Pancreas (tissue), 10 donors: ENCODE measurements at regions not wholly inside any gene's neighbourhood (a gene's known extent, or its start where the extent isn't known, plus 50 kb on each side); places are given as distances from the start of the nearest gene placed in this dataset.
A peak's percentile ranks its signal among the peaks of the same experiment; 100 is the strongest.

Experiments used
- ATAC-seq, 4 donors: fragments of 200-7000 bp; cut with Tn5 transposase; one replicate each; pipeline versions ENCODE4 v1.8.0 to v1.9.1; 2020; ENCODE audit warnings: mild to moderate bottlenecking in 4 of 4, moderate library complexity in 4 of 4
- DNase-seq, 6 donors: peaks; one replicate each; pipeline ENCODE4 v3.0.0-alpha.2; 2020
- FAIRE-seq: peaks from 2 replicates; lab custom pipeline; 2012; peaks lifted over from hg19 to GRCh38; lab: Jason Lieb, UNC
- H3K27ac ChIP-seq, 4 donors: fragments of 200-600 bp; sonication (generic); 1 replicate in 3 of 4; 2 replicates in 1 of 4; pipeline versions ENCODE4 v1.5.0 to v1.8.0; 2020
- H3K27me3 ChIP-seq, 4 donors: fragments of 200-600 bp; one replicate each; pipeline ENCODE4 v1.8.0; 2021
- H3K36me3 ChIP-seq, 3 donors: fragments of 200-600 bp; sonication (generic) in 1 of 3; one replicate each; pipeline versions ENCODE4 v1.5.0 to v1.8.0; 2020 to 2021
- H3K4me1 ChIP-seq, 3 donors: fragments of 200-600 bp; one replicate each; pipeline ENCODE4 v1.8.0; 2021
- H3K4me3 ChIP-seq, 4 donors: fragments of 200-600 bp; sonication (generic) in 2 of 4; one replicate each; pipeline versions ENCODE4 v1.5.0 to v1.8.0; 2020 to 2021
- H3K9me3 ChIP-seq, 4 donors: fragments of 200-600 bp; one replicate each; pipeline ENCODE4 v1.8.0; 2021
- WGBS, 2 donors: extraction: QIAGEN DNeasy Blood & Tissue Kit; methylation state at CpG; one replicate each; pipeline ENCODE4 v1.1.7; 2013; 5-methylcytosine and 5-hydroxymethylcytosine counted together
- intact Hi-C, 3 donors: fragments of 100-400 bp; cut with DNase I; formaldehyde crosslinking; loops; one replicate each; pipeline versions ENCODE4 v1.11.1 to v1.14.2; 2022
- TF ChIP-seq, protein P1 (sequence below), 4 donors: fragments of 200-600 bp; sonication (generic) in 3 of 4; IDR thresholded peaks; one replicate each; pipeline versions ENCODE4 v1.5.0 to v1.8.0; 2021; ENCODE audit warnings: antibody characterized with exemption in 4 of 4
- donor health status: healthy with polysubstance abuse.
- donor health status: DM: no; HTN: no; CAD: no; lungs with moderate emphysema.
- donor health status: DM: no; HTN: no; CAD: no.
- donor health status: control.
- donor health status: control.
- donor health status: Bipolar disorder and iron deficiency.
- donor health status: DM: yes; HTN: yes; CAD: no.
- donor health status: DM: no; HTN: no; CAD: no.
- donor health status: DM: no; HTN: no; CAD: no.
- donor health status: DM: yes; HTN: yes; CAD: no.

DNA sequence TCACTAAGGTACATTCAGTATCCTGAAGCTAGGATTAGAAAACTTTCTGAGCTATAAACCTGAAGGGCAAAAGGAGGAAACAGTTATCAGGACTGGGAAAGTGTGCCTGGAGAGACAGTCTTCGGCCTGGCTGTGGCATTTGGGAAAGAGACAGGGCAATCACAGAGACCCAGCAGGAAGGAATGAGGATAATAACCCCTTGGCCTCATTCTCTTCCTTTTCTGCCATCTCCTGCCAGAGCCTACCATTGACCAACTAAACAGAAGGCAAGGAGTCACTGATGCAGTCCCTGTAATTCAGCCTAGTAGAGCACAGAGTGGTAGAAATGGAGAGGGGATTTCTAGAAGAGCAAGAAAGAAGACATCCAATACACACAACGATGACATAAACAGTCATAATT is 359.4 kb downstream of the HDGFL1 start:
- no peaks in the 10 kb centered on the region for H3K9me3 ChIP-seq
- H3K36me3 ChIP-seq: no peaks in the 10 kb centered on the region
- ATAC-seq: no peak
- H3K4me1 ChIP-seq: peaks cover 0 to 3% (median 0%) of the 10 kb centered on the region in 3 donors
- intact Hi-C loops: no loop called here
- peak overlapping the region in 1 of 4 donors; percentile 10 for H3K27ac ChIP-seq
- H3K27me3 ChIP-seq: no peaks in the 10 kb centered on the region
- TF ChIP-seq, protein P1, sequence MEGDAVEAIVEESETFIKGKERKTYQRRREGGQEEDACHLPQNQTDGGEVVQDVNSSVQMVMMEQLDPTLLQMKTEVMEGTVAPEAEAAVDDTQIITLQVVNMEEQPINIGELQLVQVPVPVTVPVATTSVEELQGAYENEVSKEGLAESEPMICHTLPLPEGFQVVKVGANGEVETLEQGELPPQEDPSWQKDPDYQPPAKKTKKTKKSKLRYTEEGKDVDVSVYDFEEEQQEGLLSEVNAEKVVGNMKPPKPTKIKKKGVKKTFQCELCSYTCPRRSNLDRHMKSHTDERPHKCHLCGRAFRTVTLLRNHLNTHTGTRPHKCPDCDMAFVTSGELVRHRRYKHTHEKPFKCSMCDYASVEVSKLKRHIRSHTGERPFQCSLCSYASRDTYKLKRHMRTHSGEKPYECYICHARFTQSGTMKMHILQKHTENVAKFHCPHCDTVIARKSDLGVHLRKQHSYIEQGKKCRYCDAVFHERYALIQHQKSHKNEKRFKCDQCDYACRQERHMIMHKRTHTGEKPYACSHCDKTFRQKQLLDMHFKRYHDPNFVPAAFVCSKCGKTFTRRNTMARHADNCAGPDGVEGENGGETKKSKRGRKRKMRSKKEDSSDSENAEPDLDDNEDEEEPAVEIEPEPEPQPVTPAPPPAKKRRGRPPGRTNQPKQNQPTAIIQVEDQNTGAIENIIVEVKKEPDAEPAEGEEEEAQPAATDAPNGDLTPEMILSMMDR (IDR thresholded peaks at IDR 0.05): no peak
- FAIRE-seq: no peak
- no peak for DNase-seq
- H3K4me3 ChIP-seq: no peak overlapping the region
- 52 to 70% methylated on average over 2 of the region's 2 CpGs for WGBS, 2 donors

DNA sequence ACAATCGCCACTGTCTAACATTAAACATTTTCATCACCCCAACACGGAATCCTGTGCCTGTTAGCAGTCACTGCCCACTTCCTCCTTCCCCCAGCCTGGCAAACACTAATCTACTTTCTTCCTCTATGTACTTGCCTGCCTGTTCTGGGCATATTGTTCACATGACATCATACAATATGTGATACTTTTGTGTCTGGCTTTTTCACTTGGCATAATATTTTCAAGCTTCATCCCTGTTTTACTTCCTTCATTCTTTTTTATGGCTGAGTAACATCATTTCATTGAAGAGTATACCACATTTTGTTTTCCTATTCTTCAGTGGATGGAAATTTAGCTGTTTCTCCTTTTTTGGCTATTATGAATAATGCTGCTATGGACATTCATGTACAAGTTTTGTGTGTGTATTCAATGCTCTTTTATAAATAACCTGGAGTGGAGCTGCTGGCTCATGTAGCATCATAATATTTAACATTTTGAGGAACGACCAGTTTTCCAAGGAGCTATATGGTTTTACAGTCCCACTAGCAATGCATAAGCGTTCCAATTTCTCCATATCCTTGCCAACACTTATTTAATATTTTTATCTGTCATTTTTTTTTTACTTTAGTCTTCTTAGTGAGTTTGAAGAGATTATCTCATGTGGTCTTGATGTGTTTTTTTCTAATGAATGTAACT is 360.1 kb downstream of the HDGFL1 start:
- FAIRE-seq: no peak
- no peak for DNase-seq
- Histone ChIP-seq H3K27me3 (no peaks in the 10 kb centered on the region), H3K4me1 (peaks cover 0 to 3% (median 0%) of the 10 kb centered on the region in 3 donors), H3K27ac (peak overlapping the region in 1 of 4 donors; percentile 10), H3K9me3 (no peaks in the 10 kb centered on the region), H3K36me3 (no peaks in the 10 kb centered on the region), H3K4me3 (no peak overlapping the region)
- TF ChIP-seq, protein P1 (IDR thresholded peaks at IDR 0.05): no peak
- WGBS, 2 donors: 41 to 62% methylated on average over 4 of the region's 4 CpGs
- intact Hi-C loops: no loop called here
- ATAC-seq: peak in 3 of 4 donors; percentile 39 to 70 (median 50)

DNA sequence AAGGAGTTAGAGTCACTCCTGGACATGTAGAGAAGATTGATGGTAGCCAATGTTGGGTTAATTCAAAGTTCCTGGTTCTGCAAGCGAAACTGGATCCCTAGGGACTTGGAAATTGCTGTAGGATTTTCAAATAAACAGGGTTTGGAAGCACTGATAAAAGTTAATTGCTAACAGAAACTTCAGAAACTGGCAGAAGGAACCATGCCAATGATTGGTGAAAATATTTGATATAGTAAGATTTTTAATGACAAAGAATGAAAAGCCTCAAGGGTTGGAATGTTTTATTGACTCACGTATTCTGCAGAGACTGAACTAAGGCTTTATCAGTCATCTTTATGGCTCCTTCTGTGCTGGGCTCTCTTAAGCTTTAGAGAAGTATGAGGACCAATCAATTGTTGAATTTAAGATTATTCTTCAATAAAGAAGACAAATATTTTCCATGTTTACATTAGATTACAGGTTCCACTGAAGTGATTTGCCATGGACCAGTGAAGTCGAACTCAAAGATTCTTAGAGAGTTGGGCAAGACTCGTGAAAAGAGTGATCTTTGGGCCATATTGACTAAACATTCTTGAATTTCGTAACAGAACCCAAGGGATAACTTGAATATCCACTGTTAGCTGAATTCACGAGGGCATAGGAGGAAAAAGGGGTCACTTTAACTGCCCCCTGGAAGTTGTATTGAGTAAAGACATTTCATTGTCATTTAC is 371.4 kb downstream of the HDGFL1 start:
- H3K27ac ChIP-seq: peak overlapping the region in 2 of 4 donors; percentile 10 to 24
- no peaks in the 10 kb centered on the region for H3K9me3 ChIP-seq
- ATAC-seq: peak in 3 of 4 donors; percentile 35 to 57 (median 48)
- no peak for FAIRE-seq
- no peaks in the 10 kb centered on the region for H3K36me3 ChIP-seq
- no peak overlapping the region for H3K4me3 ChIP-seq
- intact Hi-C loops: no loop called here
- no peaks in the 10 kb centered on the region for H3K27me3 ChIP-seq
- H3K4me1 ChIP-seq: peaks cover 0 to 5% (median 0%) of the 10 kb centered on the region in 3 donors
- TF ChIP-seq, protein P1 (IDR thresholded peaks at IDR 0.05): no peak
- no peak for DNase-seq
- WGBS, 2 donors: 37 to 38% methylated on average over 6 of the region's 6 CpGs

DNA sequence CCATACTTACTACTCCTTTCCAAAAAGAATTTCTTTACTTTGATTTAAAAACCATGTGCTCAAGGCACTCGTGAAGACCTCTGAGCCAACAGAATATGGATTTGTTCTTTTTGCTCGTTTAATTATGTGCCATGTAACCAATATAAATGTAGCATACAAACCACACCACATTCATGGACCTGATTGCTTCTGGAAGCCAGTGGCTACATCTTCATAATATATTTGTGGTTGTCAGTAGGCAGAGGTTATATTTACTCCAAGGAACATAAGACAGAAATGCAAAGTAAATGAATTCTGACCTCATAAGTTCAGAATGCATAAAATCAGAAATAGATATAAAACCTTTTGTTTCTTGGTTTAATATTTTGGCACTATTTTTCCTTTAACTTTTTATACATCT is 373.0 kb downstream of the HDGFL1 start:
- no peak for DNase-seq
- H3K27me3 ChIP-seq: no peaks in the 10 kb centered on the region
- TF ChIP-seq, protein P1 (IDR thresholded peaks at IDR 0.05): no peak
- no peaks in the 10 kb centered on the region for H3K9me3 ChIP-seq
- ATAC-seq: no peak
- no peak overlapping the region for H3K27ac ChIP-seq
- peaks cover 0 to 5% (median 0%) of the 10 kb centered on the region in 3 donors for H3K4me1 ChIP-seq
- no peak overlapping the region for H3K4me3 ChIP-seq
- intact Hi-C loops: no loop called here
- no peak for FAIRE-seq
- H3K36me3 ChIP-seq: no peaks in the 10 kb centered on the region
- 45 to 59% methylated on average over 2 of the region's 2 CpGs for WGBS, 2 donors

DNA sequence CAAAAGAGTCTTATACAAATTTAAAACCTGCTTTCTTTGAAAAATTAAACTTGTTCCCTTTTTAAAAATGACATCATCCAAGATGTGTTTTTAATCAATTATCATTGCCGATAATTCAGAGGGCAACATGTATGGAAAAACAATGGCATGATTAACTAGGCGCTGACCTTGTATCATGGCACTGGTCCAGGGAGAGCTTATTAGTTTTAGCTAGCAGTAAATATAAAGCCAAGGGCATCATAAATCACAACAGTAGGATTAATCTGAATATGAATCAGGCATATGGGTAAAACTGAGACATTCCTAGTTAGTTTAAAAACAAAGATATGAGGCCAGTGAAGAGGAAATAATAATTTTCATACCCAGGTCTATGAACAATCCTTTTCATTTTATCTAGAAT is 374.0 kb downstream of the HDGFL1 start:
- 15 to 17% methylated on average over 2 of the region's 2 CpGs for WGBS, 2 donors
- peaks cover 0 to 5% (median 0%) of the 10 kb centered on the region in 3 donors for H3K4me1 ChIP-seq
- no peak for DNase-seq
- no peak overlapping the region for H3K4me3 ChIP-seq
- ATAC-seq: no peak
- no peak for FAIRE-seq
- TF ChIP-seq, protein P1 (IDR thresholded peaks at IDR 0.05): no peak
- H3K9me3 ChIP-seq: no peaks in the 10 kb centered on the region
- no peaks in the 10 kb centered on the region for H3K27me3 ChIP-seq
- H3K36me3 ChIP-seq: no peaks in the 10 kb centered on the region
- no peak overlapping the region for H3K27ac ChIP-seq
- intact Hi-C loops: no loop called here
